ENCODE measurements at regions not wholly inside any gene's neighbourhood (a gene's known extent, or its start where the extent isn't known, plus 50 kb on each side); places are given as distances from the start of the nearest gene placed in this dataset.

DNA sequence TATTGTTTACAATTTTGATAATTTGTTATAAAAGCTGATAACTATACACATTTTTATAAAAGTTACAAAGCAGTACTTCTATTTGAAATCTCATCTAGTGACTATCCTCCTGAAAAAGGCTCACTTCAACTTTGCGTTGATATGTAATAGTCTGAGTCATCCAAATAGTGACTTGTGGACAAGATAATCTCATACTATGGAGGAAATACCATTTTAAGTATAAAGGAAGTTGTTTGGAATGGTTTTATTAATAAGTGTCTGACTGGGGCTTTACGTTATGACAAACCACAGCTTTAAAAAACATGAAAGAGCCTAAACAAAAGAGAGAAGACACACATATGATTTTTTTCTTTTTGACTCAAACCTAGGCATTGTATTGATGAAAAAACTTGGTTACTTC lies 272.3 kb upstream of the COL3A1 start:
- Mint-ChIP-seq H3K9me3 (peaks cover 8% of the 10 kb centered on the region; the same call in 1 of the 3 replicates), H3K27me3 (ENCODE audit: insufficient read depth, low read depth, poor library complexity) (peaks cover 1% of the 10 kb centered on the region)
- no peak for ATAC-seq

More for the DNA sequence above, 272.3 kb upstream of the COL3A1 start:
- Histone ChIP-seq H3K27me3 (ENCODE audit: insufficient read depth) (no peaks in the 10 kb centered on the region), H2AFZ (no peak overlapping the region), H3K9me2 (ENCODE audit: insufficient read depth) (no peaks in the 10 kb centered on the region), H3K4me3 (no peak overlapping the region), H3K4me2 (no peak overlapping the region), H3F3A (replicated peaks; ENCODE audit: low read depth) (no peaks in the 10 kb centered on the region), H3K4me1 (ENCODE audit: insufficient read depth) (no peaks in the 10 kb centered on the region), H3K79me2 (replicated peaks; ENCODE audit: insufficient read depth) (no peaks in the 10 kb centered on the region), H3K27ac (ENCODE audit: low read depth) (no peak overlapping the region), H4K20me1 (replicated peaks; ENCODE audit: insufficient read depth) (no peaks in the 10 kb centered on the region), H3K36me3 (ENCODE audit: insufficient read depth) (no peaks in the 10 kb centered on the region)
- Mint-ChIP-seq H3K4me1 (no peaks in the 10 kb centered on the region), H3K27ac (no peak overlapping the region), H3K4me3 (no peak overlapping the region), H3K36me3 (ENCODE audit: low read depth) (no peaks in the 10 kb centered on the region)
- no peak for DNase-seq (ENCODE audit: low spot score)
- TF ChIP-seq NANOG (IDR thresholded peaks at IDR 0.05; ENCODE audit: borderline replicate concordance) (no peak), POLR2AphosphoS5 (IDR thresholded peaks at IDR 0.05; ENCODE audit: low read depth) (no peak), ZNF331 (CRISPR knock-in tag; IDR thresholded peaks at IDR 0.05; ENCODE audit: low read depth) (no peak), ZNF114 (CRISPR knock-in tag; IDR thresholded peaks at IDR 0.05) (no peak), CREB1 (CRISPR knock-in tag; IDR thresholded peaks at IDR 0.05; ENCODE audit: low read depth) (no peak), JUNB (IDR thresholded peaks at IDR 0.05; ENCODE audit: unreplicated experiment) (no peak), EZH2phosphoT487 (IDR thresholded peaks at IDR 0.05; ENCODE audit: unreplicated experiment) (no peak), EZH2 (IDR thresholded peaks at IDR 0.05; ENCODE audit: low read depth, unreplicated experiment) (no peak), STAT1 (IDR thresholded peaks at IDR 0.05; ENCODE audit: unreplicated experiment) (no peak)
- TF ChIP-seq, protein P1, sequence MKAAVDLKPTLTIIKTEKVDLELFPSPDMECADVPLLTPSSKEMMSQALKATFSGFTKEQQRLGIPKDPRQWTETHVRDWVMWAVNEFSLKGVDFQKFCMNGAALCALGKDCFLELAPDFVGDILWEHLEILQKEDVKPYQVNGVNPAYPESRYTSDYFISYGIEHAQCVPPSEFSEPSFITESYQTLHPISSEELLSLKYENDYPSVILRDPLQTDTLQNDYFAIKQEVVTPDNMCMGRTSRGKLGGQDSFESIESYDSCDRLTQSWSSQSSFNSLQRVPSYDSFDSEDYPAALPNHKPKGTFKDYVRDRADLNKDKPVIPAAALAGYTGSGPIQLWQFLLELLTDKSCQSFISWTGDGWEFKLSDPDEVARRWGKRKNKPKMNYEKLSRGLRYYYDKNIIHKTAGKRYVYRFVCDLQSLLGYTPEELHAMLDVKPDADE (IDR thresholded peaks at IDR 0.05) = no peak
- TF ChIP-seq, protein P2, sequence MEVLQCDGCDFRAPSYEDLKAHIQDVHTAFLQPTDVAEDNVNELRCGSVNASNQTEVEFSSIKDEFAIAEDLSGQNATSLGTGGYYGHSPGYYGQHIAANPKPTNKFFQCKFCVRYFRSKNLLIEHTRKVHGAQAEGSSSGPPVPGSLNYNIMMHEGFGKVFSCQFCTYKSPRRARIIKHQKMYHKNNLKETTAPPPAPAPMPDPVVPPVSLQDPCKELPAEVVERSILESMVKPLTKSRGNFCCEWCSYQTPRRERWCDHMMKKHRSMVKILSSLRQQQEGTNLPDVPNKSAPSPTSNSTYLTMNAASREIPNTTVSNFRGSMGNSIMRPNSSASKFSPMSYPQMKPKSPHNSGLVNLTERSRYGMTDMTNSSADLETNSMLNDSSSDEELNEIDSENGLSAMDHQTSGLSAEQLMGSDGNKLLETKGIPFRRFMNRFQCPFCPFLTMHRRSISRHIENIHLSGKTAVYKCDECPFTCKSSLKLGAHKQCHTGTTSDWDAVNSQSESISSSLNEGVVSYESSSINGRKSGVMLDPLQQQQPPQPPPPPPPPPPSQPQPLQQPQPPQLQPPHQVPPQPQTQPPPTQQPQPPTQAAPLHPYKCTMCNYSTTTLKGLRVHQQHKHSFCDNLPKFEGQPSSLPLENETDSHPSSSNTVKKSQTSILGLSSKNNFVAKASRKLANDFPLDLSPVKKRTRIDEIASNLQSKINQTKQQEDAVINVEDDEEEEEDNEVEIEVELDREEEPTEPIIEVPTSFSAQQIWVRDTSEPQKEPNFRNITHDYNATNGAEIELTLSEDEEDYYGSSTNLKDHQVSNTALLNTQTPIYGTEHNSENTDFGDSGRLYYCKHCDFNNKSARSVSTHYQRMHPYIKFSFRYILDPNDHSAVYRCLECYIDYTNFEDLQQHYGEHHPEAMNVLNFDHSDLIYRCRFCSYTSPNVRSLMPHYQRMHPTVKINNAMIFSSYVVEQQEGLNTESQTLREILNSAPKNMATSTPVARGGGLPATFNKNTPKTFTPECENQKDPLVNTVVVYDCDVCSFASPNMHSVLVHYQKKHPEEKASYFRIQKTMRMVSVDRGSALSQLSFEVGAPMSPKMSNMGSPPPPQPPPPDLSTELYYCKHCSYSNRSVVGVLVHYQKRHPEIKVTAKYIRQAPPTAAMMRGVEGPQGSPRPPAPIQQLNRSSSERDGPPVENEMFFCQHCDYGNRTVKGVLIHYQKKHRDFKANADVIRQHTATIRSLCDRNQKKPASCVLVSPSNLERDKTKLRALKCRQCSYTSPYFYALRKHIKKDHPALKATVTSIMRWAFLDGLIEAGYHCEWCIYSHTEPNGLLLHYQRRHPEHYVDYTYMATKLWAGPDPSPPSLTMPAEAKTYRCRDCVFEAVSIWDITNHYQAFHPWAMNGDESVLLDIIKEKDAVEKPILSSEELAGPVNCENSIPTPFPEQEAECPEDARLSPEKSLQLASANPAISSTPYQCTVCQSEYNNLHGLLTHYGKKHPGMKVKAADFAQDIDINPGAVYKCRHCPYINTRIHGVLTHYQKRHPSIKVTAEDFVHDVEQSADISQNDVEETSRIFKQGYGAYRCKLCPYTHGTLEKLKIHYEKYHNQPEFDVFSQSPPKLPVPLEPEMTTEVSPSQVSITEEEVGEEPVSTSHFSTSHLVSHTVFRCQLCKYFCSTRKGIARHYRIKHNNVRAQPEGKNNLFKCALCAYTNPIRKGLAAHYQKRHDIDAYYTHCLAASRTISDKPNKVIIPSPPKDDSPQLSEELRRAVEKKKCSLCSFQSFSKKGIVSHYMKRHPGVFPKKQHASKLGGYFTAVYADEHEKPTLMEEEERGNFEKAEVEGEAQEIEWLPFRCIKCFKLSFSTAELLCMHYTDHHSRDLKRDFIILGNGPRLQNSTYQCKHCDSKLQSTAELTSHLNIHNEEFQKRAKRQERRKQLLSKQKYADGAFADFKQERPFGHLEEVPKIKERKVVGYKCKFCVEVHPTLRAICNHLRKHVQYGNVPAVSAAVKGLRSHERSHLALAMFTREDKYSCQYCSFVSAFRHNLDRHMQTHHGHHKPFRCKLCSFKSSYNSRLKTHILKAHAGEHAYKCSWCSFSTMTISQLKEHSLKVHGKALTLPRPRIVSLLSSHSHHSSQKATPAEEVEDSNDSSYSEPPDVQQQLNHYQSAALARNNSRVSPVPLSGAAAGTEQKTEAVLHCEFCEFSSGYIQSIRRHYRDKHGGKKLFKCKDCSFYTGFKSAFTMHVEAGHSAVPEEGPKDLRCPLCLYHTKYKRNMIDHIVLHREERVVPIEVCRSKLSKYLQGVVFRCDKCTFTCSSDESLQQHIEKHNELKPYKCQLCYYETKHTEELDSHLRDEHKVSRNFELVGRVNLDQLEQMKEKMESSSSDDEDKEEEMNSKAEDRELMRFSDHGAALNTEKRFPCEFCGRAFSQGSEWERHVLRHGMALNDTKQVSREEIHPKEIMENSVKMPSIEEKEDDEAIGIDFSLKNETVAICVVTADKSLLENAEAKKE (CRISPR knock-in tag; IDR thresholded peaks at IDR 0.05) = no peak
- TF ChIP-seq, protein P3, sequence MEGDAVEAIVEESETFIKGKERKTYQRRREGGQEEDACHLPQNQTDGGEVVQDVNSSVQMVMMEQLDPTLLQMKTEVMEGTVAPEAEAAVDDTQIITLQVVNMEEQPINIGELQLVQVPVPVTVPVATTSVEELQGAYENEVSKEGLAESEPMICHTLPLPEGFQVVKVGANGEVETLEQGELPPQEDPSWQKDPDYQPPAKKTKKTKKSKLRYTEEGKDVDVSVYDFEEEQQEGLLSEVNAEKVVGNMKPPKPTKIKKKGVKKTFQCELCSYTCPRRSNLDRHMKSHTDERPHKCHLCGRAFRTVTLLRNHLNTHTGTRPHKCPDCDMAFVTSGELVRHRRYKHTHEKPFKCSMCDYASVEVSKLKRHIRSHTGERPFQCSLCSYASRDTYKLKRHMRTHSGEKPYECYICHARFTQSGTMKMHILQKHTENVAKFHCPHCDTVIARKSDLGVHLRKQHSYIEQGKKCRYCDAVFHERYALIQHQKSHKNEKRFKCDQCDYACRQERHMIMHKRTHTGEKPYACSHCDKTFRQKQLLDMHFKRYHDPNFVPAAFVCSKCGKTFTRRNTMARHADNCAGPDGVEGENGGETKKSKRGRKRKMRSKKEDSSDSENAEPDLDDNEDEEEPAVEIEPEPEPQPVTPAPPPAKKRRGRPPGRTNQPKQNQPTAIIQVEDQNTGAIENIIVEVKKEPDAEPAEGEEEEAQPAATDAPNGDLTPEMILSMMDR (conservative IDR thresholded peaks at IDR 0.05; ENCODE audit: low read depth in 2 of 2) = no peak
- TF ChIP-seq, protein P4, sequence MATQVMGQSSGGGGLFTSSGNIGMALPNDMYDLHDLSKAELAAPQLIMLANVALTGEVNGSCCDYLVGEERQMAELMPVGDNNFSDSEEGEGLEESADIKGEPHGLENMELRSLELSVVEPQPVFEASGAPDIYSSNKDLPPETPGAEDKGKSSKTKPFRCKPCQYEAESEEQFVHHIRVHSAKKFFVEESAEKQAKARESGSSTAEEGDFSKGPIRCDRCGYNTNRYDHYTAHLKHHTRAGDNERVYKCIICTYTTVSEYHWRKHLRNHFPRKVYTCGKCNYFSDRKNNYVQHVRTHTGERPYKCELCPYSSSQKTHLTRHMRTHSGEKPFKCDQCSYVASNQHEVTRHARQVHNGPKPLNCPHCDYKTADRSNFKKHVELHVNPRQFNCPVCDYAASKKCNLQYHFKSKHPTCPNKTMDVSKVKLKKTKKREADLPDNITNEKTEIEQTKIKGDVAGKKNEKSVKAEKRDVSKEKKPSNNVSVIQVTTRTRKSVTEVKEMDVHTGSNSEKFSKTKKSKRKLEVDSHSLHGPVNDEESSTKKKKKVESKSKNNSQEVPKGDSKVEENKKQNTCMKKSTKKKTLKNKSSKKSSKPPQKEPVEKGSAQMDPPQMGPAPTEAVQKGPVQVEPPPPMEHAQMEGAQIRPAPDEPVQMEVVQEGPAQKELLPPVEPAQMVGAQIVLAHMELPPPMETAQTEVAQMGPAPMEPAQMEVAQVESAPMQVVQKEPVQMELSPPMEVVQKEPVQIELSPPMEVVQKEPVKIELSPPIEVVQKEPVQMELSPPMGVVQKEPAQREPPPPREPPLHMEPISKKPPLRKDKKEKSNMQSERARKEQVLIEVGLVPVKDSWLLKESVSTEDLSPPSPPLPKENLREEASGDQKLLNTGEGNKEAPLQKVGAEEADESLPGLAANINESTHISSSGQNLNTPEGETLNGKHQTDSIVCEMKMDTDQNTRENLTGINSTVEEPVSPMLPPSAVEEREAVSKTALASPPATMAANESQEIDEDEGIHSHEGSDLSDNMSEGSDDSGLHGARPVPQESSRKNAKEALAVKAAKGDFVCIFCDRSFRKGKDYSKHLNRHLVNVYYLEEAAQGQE (IDR thresholded peaks at IDR 0.05; ENCODE audit: unreplicated experiment) = no peak
